Epidermal melanocyte (primary cell): ENCODE measurements at regions not wholly inside any gene's neighbourhood (a gene's known extent, or its start where the extent isn't known, plus 50 kb on each side); places are given as distances from the start of the nearest gene placed in this dataset.
"Not testable (repeated sequence)": the region's sequence is repeated elsewhere in the genome, so short reads cannot be mapped to it uniquely, and the experiment has no call there.

Experiments used
- DNase-seq: peaks from one replicate; pipeline ENCODE4 v3.0.0; 2011; ENCODE audit warnings: low spot score; ENCODE audit not compliant: insufficient read length

DNA sequence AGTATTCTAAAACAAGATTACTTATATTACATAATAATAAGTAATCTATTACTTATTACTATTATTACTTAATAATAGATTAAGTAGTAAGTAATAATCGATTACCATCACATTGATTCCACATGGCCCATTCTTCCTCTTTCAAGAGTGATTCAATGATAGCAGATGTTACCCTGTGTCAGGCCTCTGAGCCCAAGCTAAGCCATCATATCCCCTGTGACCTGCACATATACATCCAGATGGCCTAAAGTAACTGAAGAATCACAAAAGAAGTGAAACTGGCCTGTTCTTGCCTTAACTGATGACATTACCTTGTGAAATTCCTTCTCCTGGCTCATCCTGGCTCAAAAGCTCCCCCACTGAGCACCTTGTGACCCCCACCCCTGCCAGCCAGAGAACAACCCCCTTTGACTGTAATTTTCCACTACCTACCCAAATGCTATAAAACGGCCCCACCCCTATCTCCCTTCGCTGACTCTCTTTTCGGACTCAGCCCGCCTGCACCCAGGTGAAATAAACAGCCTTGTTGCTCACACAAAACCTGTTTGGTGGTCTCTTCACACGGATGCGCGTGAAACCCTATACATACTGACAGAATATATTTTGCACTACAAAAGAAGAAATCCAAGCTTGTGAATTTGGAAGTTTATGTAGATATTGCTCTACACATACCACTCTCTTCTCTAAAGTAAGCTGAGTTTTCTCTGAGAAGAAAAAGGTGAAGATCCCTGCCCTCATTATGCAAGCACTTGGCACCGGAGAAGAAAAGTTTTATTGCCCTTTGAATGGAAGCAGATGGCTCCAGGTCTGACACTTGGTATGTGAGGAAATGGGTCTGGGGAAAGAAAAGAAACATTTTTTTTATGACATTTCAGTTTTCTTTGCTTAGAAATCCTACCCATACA, 488.6 kb upstream of the IMPG1 start:
- DNase-seq = not testable (repeated sequence)

DNA sequence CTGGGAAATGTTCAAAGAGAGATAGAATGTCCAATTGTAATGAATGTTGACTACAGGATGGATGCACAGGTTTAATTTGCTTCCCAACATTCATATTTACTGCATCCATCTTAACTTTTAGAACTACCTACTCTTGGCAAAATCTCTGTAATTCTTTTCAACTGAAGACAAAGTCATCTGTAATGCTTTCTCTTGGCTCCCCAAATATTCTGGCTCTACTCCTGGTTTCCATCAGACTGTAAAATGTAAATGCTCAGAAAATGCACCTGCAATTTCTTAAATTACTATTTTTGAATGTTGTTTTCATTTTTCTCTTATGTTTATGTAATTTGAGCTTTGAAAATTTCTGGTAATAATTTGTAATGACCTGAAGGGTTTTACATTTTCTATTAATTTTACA, 480.8 kb upstream of the IMPG1 start:
- no peak for DNase-seq

DNA sequence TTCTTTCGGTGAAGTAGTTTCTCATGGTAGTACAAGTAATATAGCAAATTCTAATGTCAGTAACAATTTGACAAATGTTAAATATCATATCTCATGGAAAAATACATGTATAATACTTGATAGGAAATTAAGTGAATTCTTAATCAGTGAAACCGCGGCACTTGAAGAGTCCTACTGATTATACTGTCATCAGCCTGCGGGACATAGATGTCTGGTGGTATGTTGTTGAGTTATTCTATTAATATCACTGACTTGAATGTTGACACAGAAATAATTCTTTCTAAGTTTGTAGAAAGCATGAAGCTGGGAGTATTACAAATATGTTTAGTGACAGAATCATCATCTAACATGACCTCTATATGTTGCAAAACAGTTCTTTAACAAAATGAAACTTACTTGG, 479.8 kb upstream of the IMPG1 start:
- no peak for DNase-seq

- no peak for DNase-seq
Measured at GRCh38 chr6:76533661-76534060, 461.2 kb upstream of the IMPG1 start.

DNA sequence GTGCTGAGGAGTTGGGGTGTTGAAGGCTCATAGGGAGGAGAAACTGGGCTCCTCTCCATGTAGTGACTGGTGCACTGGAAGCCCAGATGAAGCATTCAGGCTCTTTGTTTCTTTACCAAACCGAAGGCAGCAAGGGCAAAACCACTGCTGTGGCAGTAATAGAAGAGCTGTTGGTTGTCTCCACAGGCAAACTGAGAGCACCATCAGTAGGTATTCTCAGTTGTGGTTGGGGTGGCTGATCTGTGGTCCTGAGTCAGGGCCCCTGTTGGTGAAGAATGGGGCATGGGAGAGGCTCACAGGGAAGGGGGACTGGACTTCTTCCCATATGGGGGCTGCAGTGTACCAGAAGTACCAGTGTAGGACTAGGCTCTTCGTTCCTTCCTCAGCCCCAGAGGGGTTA, 460.2 kb upstream of the IMPG1 start:
- DNase-seq = no peak

- DNase-seq = no peak
Measured at GRCh38 chr6:76518443-76518842, 446.0 kb upstream of the IMPG1 start.

DNA sequence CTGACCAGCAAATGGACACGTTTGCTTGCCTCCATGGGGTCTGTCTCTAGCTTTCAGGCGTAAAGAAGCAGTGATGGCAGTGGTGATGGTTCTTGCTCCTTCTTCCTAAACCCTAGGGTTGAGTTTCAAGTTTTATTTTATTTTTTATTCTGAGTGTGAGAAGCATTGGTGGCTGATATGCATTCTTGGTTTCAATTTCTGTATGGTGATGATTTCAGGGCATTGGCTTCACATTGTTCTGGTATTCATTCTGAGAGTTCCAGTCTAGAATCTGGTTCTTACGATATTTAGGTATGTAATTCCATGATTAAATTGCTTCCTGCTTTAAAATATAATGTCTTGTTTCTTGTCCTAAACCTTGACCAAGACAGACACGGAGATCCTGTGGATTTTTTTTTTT, 444.5 kb upstream of the IMPG1 start:
- DNase-seq = no peak

DNA sequence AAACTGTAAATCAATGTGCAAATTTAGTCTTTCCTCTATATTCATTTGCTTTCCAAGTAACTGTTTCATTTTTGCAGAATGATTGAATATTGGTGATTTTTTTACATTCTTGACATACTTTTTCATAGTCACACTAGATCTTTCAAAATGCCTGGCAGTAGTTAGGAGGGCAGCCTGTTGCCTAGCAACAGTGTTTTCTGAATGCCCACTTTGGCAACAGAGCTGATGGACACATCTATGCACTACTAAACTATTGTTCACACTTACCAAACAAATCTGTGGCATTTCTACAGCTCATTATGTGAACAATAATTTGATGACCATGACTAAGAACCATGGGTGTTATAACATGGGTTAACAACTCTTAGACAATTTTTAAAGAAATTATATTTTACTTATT, 438.0 kb upstream of the IMPG1 start:
- no peak for DNase-seq

GRCh38 chr6:76509397-76509796, 436.9 kb upstream of the IMPG1 start:
- DNase-seq = no peak

DNA sequence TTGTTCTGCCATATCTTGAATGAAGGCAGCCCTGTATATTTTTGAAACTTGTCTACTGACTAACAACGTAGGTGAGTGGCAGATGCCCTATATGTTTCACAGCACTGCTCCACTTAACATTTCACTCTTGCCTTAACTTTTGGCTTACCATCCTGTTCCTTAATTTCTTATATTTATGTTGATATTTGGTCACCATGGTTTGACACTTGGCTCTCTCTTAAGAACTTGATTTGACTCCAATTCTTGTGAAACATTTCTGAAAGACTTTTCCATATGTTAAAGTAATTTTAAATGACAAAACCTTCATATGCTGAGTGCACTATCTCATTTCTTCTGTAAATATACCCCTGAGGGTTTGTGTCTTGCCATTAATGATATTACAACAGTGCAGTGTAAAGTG, 434.3 kb upstream of the IMPG1 start:
- no peak for DNase-seq

DNA sequence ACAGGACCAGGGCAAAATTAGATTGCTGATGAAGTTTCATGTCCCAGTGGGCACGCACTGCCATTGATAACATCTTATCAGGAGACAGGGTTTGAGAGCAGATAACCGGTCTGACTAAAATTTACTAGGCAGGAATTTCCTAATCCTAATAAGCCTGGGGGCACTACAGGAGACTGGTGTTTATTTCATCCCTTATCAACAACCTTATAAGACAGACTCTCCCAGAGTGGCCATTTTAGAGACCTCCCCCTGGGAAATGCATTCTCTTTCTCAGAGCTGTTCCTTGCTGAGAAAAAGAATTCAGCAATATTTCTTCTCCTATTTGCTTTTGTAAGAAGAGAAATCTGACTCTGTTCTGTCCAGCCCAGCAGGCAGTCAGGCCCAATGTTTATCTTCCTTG, 423.4 kb upstream of the IMPG1 start:
- no peak for DNase-seq

- not testable (repeated sequence) for DNase-seq
Measured at GRCh38 chr6:76491376-76491775, 418.9 kb upstream of the IMPG1 start.

- DNase-seq = no peak
Measured at GRCh38 chr6:76490456-76490855, 418.0 kb upstream of the IMPG1 start.

DNA sequence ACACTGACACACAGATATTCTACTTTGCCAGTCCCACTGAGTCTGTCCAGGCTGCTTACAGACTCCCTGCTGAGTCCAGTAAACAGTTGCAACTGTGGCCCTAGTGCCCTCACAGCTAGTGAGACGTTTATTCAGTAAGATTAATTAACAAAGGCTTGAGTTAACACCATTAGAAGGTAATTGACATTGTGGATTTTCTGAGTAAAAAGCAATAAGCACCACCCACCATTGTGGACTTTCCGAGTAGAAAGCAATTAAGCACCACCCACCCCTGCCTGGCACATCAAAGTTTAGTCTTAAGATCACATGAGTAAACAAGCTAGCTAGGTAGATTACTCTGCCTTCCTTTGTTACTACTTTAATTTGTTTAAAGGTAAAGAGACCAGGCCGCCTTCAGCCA, 408.6 kb upstream of the IMPG1 start:
- DNase-seq = no peak

- DNase-seq = no peak
Measured at GRCh38 chr6:76472858-76473257, 400.4 kb upstream of the IMPG1 start.

DNA sequence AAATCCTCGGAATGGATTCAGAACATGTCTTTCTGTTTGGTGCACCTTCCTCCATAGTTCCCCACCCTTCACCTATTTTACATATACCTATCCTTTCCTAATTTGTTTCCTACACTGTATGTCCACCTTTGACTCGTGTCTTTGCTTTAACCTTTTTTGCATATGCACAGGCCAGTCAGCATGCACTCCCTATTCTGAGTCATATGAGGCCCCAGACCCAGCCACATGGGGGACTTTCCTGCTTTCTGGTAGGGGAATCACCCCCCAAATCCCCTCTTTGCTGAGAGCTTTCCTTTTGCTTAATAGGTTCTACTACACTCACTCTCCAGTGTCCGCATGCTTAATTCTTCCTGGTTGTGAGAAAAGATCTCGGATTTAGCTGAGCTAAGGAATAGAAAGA, 393.8 kb upstream of the IMPG1 start:
- DNase-seq = no peak

DNA sequence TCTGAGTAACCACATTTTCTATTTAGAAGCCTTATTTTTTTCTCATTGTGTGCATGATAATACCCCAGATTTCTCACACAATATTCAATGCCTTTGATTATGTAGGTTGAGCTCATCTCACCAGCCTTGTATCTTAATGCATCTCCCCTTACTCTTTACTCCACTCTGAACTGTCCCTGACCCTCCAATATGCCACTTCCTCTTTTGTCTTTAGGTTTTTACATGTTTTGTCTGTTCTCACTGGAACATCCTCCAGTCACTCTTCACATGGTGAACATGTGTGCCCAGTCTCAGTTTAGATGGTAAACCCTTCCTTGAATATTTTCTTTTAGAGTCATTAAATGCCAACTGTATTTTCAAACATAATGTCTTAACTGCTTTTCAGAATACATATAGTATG, 392.9 kb upstream of the IMPG1 start:
- DNase-seq = no peak

- DNase-seq = no peak
Measured at GRCh38 chr6:76453270-76453669, 380.8 kb upstream of the IMPG1 start.

DNA sequence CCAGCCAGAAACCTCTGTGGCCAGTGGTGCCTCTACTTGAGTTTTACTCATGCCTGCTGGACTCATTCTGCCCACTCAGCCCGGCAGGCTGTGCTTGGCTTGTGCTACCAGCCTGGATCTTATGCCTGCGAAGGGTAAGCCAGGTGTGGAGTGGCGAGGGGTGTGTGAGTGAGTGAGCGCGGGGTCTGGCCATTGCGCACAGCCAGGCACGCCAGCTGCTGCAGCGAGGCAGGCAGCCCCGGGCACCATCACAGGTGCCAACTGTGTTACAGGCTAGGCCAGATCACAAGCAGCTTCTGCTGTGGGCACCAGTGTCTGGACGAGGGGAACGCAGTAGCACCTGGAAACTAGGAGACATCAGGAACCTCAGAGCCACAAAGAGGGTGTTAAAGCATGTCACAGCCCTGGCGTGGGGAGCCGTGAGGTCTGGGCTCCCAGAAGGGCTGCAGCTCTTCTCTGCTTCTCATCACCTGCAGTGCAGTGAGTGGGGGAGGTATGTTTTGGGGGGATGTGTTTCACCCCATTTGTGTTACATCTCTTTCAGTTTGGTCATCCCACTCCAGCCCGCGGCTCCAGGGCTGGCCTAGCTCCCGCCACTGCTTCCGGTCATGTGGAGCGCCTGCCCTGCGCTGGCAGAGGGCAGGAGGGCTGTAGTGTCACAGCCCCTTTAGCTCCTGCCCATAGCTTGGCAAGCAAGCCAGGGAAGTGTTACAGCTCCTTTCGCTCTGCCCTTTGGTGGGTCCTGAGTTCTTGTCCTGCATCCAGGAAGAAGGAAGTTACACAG, 379.7 kb upstream of the IMPG1 start:
- no peak for DNase-seq

DNA sequence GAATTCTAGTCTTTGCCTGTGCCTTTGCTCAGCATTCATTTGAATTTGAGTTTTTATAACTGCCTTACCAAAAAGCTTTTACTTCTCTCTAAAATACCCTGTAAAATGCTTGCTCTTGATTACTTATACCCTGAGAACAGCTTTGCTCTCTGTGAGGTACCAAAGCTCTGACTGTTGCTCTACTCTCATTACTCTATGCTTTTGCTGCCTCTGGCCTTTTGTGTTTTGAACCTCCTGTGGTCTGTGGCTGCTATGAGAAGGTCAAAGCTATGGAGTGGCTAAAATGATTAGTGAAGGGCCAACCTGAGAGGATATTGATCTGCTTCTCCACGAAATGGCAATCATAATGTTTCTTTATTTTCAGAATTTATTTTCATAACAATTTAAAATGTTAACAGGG, 375.6 kb upstream of the IMPG1 start:
- no peak for DNase-seq

- no peak for DNase-seq
Measured at GRCh38 chr6:76441875-76442274, 369.4 kb upstream of the IMPG1 start.

DNA sequence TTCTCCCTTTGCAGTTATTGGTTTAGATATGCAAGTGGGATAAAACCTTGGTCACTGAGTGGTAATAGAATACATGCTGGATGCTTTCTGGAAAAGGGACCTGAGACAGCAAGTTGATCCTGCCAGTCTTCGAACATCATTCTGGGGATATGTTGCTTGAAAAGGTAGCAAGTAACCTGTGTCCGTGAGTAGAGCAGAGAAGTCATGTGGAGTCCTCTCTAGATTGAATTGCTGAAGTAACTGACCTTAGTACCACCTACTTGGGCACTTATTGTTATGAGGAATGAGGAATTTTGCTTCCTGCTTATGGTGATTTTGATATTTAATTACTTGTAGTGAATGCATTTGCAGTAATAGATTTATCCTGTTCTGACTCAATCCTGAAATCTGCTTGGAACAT, 367.3 kb upstream of the IMPG1 start:
- DNase-seq = no peak

- DNase-seq = no peak
Measured at GRCh38 chr6:76438768-76439167, 366.3 kb upstream of the IMPG1 start.
